M059J (cell line): ENCODE measurements at regions not wholly inside any gene's neighbourhood (a gene's known extent, or its start where the extent isn't known, plus 50 kb on each side); places are given as distances from the start of the nearest gene placed in this dataset.

ENCODE experiments used
- DNase-seq: peaks from one replicate; pipeline ENCODE4 v3.0.0-alpha.2; 2012; ENCODE audit warnings: low read depth

DNA sequence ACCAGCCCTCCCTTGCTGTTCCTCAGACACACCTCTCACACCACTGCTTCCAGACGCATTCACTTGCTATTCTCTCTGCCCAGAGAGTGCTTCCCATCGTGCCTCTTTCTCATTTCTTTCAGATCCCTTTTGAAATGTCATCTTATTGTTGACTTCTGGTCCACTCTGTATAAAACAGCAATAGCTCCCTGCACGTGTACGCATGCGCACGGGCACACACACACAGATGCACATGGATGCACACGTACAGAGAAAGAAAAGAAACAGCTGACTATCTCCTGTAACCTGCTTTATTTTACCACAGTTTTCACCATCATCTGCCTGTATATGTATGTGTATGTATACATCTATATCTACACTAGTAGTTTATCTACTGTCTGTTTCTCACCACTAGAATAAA, 285.9 kb upstream of the NR5A2 start:
- DNase-seq: no peak

DNA sequence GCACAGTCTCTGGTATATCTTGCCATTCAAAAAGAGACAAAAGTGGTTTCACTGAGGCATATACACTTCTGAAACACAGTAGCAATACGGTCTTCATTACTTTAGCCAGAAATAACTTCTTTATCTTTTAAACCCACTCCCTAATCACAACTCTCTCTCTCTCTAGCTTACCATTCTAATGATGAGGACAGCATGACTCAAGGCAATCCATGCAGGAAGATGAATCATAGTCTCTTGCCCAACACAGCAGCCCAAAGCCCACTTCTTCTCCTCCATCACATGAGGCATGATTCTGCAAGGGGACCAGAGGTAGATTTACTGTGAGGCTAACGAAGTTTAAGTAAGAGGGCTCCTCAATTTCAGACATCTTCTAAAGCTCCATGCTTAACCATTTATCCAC, 285.0 kb upstream of the NR5A2 start:
- DNase-seq: peak; percentile 89

- no peak for DNase-seq
Measured at GRCh38 chr1:199743227-199743626, 284.3 kb upstream of the NR5A2 start.

DNA sequence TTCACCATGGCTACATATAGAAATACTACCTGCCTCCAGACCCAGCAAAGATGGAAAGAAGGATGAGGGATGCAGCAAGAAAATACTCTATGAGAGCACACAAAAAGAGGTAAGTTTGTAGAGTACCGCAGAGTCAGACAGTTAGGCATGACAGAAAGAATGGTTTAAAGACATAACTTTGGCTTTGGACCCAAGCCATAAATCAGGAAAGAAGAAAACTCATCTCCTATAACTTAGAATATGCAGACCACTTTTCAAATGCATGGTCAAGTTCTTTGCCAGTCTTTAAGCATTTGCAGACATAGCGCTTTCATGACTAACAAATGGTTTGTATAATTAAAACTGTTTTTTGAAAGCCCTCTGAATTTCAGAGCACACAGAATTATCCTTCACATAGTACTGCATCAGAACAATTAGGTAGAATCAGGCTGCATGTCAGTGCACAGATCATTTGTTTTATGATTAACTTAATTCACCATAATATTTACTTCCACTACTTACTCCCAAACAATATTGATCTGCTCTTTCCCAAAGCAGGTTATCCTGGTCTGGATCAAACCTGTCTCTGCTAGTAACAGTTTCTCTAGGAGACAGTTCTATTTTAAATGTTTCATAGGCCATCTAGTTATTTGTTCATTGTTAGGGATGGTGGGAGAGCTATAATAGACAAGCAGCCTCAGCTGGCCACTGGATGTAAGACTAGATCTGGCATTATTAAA, 280.7 kb upstream of the NR5A2 start:
- DNase-seq: no peak

- no peak for DNase-seq
Measured at GRCh38 chr1:199747984-199748383, 279.5 kb upstream of the NR5A2 start.

GRCh38 chr1:199751506-199751905, 276.0 kb upstream of the NR5A2 start:
- no peak for DNase-seq

- no peak for DNase-seq
Measured at GRCh38 chr1:199751962-199752687, 275.4 kb upstream of the NR5A2 start.

DNA sequence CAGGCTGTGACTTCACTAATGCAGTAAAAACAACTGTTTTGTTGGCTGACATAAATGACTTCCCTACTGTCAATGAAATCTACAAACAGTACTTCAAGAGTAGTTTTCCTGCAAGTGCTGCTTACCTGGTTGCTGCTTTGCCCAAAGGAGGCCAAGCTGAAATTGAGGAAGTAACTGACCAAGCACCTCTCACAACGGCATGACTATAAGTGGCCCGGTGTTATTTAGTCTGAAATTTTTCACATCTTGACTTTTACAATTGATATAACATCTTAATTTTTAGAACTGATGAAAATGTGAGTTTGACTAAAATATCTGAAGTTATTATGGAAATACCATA, 274.9 kb upstream of the NR5A2 start:
- DNase-seq: no peak

DNA sequence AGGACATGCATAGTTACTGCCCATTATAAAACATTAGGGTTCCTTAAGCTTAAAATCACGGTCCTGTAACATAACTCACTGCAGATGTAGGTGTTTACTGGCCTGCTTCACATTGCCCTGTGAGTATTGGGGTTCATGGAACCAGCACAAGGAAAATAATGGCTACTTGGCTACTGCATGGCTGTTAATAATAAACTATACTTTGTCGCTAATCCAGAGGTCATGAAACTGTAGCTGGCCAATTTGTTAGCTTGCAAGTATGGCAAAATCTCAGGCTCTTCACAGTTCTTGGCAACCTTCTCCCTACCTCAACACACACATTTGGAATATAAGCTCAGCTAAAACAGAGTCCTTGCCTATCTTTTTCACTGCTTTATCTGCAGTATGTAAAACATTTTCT, 274.0 kb upstream of the NR5A2 start:
- DNase-seq: no peak

DNA sequence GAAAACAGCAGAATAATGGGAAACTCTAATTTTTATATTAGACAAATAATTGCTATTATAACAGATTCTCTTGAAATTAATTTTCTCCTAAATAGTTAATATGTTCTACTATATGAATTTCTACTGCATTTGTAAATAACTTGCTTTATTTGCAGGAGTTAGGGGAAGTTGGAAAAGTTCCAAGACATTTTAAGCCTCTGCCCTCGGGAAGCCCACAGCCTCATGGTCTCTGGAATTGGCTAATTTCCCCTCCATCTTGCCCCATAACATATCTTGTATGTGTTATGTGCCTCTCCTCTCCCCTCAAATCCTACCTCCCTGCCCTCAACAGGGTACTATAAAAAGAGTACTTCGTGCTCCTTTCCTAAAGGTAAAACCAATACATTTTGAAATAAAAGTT, 271.4 kb upstream of the NR5A2 start:
- no peak for DNase-seq

GRCh38 chr1:199758626-199759255, 268.8 kb upstream of the NR5A2 start:
- no peak for DNase-seq

GRCh38 chr1:199759268-199759730, 268.2 kb upstream of the NR5A2 start:
- peak; percentile 93 for DNase-seq

GRCh38 chr1:199762572-199762971, 264.9 kb upstream of the NR5A2 start:
- no peak for DNase-seq

DNA sequence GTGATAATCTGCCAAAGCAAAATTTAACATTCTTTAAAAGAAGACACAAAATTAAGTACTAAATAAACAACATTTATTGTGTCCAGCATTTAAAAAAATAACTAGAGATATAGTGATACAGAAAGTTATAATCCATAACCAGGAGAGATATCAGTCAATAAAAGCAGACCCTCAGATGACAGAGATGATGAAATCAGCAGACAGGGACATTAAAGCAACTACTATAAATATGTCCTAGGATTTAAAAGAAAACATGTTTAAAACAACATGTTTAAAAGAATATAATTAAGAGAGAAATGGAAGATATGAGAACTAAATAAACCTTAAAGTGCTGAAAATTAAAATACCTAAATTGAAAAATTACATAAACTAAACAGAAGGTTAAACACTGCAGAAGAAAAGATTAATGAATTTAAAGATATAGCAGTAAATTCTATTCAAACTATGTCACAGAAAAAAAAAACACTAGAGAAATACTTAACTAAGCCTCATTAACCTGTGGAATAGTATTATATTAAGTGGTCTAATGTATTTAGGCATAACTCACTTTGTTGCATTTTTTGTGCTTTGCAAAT, 261.2 kb upstream of the NR5A2 start:
- DNase-seq: no peak

DNA sequence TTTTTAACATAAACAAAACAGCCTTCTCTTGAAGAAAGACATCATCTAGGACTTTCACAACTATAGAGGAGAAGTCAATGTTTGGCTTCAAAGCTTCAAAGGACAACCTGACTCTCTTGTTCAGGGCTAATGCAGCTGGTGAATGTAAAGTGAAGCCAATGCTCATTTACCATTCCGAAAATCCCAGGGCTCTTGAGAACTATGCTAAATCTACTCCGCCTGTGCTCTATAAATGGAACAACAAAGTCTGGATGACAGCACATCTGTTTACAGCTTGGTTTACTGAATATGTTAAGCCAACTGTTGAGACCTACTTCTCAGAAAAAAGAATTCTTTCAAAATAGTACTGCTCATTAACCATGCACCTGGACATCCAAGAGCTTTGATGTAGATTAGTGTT, 259.8 kb upstream of the NR5A2 start:
- no peak for DNase-seq

- peak; percentile 88 for DNase-seq
Measured at GRCh38 chr1:199774433-199775089, 252.9 kb upstream of the NR5A2 start.

- DNase-seq: no peak
Measured at GRCh38 chr1:199776768-199777497, 250.6 kb upstream of the NR5A2 start.

GRCh38 chr1:199778324-199778955, 249.1 kb upstream of the NR5A2 start:
- DNase-seq: peak; percentile 97

- DNase-seq: no peak
Measured at GRCh38 chr1:199780091-199780490, 247.4 kb upstream of the NR5A2 start.

- DNase-seq: peak; percentile 73
Measured at GRCh38 chr1:199780948-199781670, 246.4 kb upstream of the NR5A2 start.
